PFSK-1 (cell line): ENCODE measurements at regions not wholly inside any gene's neighbourhood (a gene's known extent, or its start where the extent isn't known, plus 50 kb on each side); places are given as distances from the start of the nearest gene placed in this dataset.

Source experiments
- REST ChIP-seq, 2 experiments: IDR thresholded peaks; 2 replicates each; pipeline versions ENCODE4 v1.6.1 to v1.8.0; 2011 to 2012; ENCODE audit warnings: low read depth in 2 of 2, low read length in 2 of 2, control low read depth in 1 of 2, inconsistent platforms in 1 of 2, mild to moderate bottlenecking in 1 of 2, moderate library complexity in 1 of 2; ENCODE audit not compliant: insufficient read depth in 1 of 2
- TAF1 ChIP-seq: IDR thresholded peaks from 2 replicates; pipeline ENCODE4 v1.6.1; 2012; ENCODE audit warnings: low read length, control low read depth, borderline replicate concordance; ENCODE audit not compliant: insufficient read depth

- TF ChIP-seq TAF1 (no peak), REST (IDR thresholded peaks at IDR 0.05; ENCODE audit: insufficient read depth in 1 of 2, low read depth in 2 of 2, low read length in 2 of 2) (no peak)
Measured at GRCh38 chr3:34070831-34071585, 272.6 kb downstream of the PDCD6IP start.
